Mucosa of descending colon (tissue), 3 donors: ENCODE measurements at regions not wholly inside any gene's neighbourhood (a gene's known extent, or its start where the extent isn't known, plus 50 kb on each side); places are given as distances from the start of the nearest gene placed in this dataset.

Experiments used
- ATAC-seq: fragments of 200-7000 bp; cut with Tn5 transposase; one replicate; pipeline ENCODE4 v1.9.1; 2020; ENCODE audit warnings: mild to moderate bottlenecking, moderate library complexity
- DNase-seq, 3 donors: peaks; one replicate each; pipeline ENCODE4 v3.0.0-alpha.2; 2020
- H3K36me3 ChIP-seq: fragments of 200-600 bp; one replicate; pipeline ENCODE4 v1.8.0; 2021; ENCODE audit warnings: low read depth, mild to moderate bottlenecking
- H3K4me1 ChIP-seq: fragments of 200-600 bp; one replicate; pipeline ENCODE4 v1.8.0; 2021; ENCODE audit warnings: low read depth, mild to moderate bottlenecking
- H3K4me3 ChIP-seq: fragments of 200-600 bp; one replicate; pipeline ENCODE4 v1.8.0; 2021; ENCODE audit warnings: mild to moderate bottlenecking
- H3K9me3 ChIP-seq: fragments of 200-600 bp; one replicate; pipeline ENCODE4 v1.8.0; 2021; ENCODE audit warnings: mild to moderate bottlenecking
- intact Hi-C, 2 donors: fragments of 100-400 bp; cut with DNase I in 1 of 2; cut with micrococcal nuclease in 1 of 2; formaldehyde crosslinking; loops; one replicate each; pipeline versions ENCODE4 v1.11.0 to v1.11.1; 2022; cut with DNase I, micrococcal nuclease
- TF ChIP-seq, protein P1 (sequence below): fragments of 200-600 bp; IDR thresholded peaks from one replicate; pipeline ENCODE4 v1.8.0; 2022; ENCODE audit warnings: antibody characterized with exemption, mild to moderate bottlenecking
- donor health status: DM: no; HTN: no; CAD: no; lungs with moderate emphysema.
- donor health status: DM: no; HTN: no; CAD: no.
- donor health status: DM: no; HTN: yes; CAD: no.

DNA sequence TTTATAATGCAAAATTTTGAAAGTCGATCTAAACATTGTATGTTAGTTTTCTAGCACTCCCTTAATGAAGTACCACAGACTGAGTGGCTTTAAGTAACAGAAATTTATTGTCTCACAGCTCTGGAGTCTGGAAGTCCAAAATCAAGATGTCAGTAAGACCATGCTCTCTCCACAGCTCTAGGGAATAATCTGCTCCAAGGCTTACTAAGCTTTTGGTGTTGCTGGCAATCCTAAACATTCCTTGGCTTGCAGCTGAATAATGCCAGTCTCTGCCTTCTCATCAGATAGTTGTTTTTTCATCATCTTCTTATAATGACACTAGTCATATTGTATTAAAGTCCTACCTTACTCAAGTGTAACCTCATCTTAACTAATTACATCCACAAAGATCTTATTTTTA, 102.2 kb downstream of the RASSF9 start:
- H3K36me3 ChIP-seq: no peaks in the 10 kb centered on the region
- H3K4me3 ChIP-seq: no peak overlapping the region
- no peak for DNase-seq
- no peaks in the 10 kb centered on the region for H3K9me3 ChIP-seq
- no peak for ATAC-seq
- no peaks in the 10 kb centered on the region for H3K4me1 ChIP-seq
- TF ChIP-seq, protein P1, sequence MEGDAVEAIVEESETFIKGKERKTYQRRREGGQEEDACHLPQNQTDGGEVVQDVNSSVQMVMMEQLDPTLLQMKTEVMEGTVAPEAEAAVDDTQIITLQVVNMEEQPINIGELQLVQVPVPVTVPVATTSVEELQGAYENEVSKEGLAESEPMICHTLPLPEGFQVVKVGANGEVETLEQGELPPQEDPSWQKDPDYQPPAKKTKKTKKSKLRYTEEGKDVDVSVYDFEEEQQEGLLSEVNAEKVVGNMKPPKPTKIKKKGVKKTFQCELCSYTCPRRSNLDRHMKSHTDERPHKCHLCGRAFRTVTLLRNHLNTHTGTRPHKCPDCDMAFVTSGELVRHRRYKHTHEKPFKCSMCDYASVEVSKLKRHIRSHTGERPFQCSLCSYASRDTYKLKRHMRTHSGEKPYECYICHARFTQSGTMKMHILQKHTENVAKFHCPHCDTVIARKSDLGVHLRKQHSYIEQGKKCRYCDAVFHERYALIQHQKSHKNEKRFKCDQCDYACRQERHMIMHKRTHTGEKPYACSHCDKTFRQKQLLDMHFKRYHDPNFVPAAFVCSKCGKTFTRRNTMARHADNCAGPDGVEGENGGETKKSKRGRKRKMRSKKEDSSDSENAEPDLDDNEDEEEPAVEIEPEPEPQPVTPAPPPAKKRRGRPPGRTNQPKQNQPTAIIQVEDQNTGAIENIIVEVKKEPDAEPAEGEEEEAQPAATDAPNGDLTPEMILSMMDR: no peak
- intact Hi-C loops: no loop called here

DNA sequence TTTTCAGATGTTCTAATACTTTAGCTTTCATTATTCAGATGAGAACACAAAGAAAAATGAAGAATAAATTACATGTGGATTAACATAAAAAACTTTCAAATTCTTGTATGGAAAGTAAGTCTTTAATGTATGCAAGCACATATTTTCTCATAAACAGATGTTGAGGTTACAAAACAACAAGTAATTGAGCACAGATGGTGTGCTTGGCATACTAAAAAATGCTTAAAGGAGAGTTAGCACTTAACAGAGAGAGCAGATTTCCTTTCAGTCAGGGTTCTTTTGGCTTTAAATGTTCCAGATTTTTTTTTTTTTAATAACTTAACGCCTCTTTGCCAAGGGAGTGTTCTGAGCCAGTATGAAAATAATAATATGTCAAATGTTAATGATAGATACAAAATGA, 96.0 kb downstream of the RASSF9 start:
- TF ChIP-seq, protein P1: no peak
- H3K4me3 ChIP-seq: no peak overlapping the region
- DNase-seq (no peak), ATAC-seq (no peak)
- H3K4me1 ChIP-seq: no peaks in the 10 kb centered on the region
- no peaks in the 10 kb centered on the region for H3K36me3 ChIP-seq
- no peaks in the 10 kb centered on the region for H3K9me3 ChIP-seq
- intact Hi-C loops: no loop called here

GRCh38 chr12:85741046-85741445, 95.2 kb downstream of the RASSF9 start:
- H3K36me3 ChIP-seq: no peaks in the 10 kb centered on the region
- intact Hi-C loops: no loop called here
- no peak for ATAC-seq
- DNase-seq: no peak
- no peaks in the 10 kb centered on the region for H3K4me1 ChIP-seq
- TF ChIP-seq, protein P1: no peak
- no peak overlapping the region for H3K4me3 ChIP-seq
- H3K9me3 ChIP-seq: no peaks in the 10 kb centered on the region

GRCh38 chr12:85747941-85748495, 88.2 kb downstream of the RASSF9 start:
- no peaks in the 10 kb centered on the region for H3K36me3 ChIP-seq
- no peaks in the 10 kb centered on the region for H3K9me3 ChIP-seq
- ATAC-seq (no peak), DNase-seq (no peak)
- intact Hi-C loops: no loop called here
- H3K4me1 ChIP-seq: no peaks in the 10 kb centered on the region
- H3K4me3 ChIP-seq: no peak overlapping the region
- TF ChIP-seq, protein P1: no peak
